SK-MEL-5 (cell line): ENCODE measurements at regions not wholly inside any gene's neighbourhood (a gene's known extent, or its start where the extent isn't known, plus 50 kb on each side); places are given as distances from the start of the nearest gene placed in this dataset.
"Not testable (repeated sequence)": the region's sequence is repeated elsewhere in the genome, so short reads cannot be mapped to it uniquely, and the experiment has no call there.

Experiments
- DNase-seq: peaks from one replicate; pipeline ENCODE4 v3.0.0-alpha.2; 2016; ENCODE audit warnings: low read depth, low spot score
- in situ Hi-C: cut with HindIII; loops from 2 replicates; pipeline ENCODE4 v1.10.0; 2016; ENCODE audit warnings: low sequenced_read_pairs, high pct_unique_total_duplicates, low pct_unique_long_range_greater_than_20kb

GRCh38 chr17:51347851-51348584, 87.7 kb downstream of the UTP18 start:
- in situ Hi-C loops: no loop called here
- DNase-seq: peak; percentile 52

- no peak for DNase-seq
- in situ Hi-C loops: no loop called here
These were observed 90.7 kb downstream of the UTP18 start for GRCh38 chr17:51351080-51351479.

GRCh38 chr17:51351890-51352289, 91.5 kb downstream of the UTP18 start:
- in situ Hi-C loops: no loop called here
- DNase-seq: no peak

- in situ Hi-C loops: no loop called here
- DNase-seq: peak; percentile 32
These were observed 92.5 kb downstream of the UTP18 start for GRCh38 chr17:51352798-51353197.

GRCh38 chr17:51353296-51353695, 93.0 kb downstream of the UTP18 start:
- in situ Hi-C loops: no loop called here
- DNase-seq: no peak

- DNase-seq: no peak
- in situ Hi-C loops: no loop called here
These were observed 94.6 kb downstream of the UTP18 start for GRCh38 chr17:51354936-51355335.

GRCh38 chr17:51355441-51356410, 95.4 kb downstream of the UTP18 start:
- in situ Hi-C loops: no loop called here

GRCh38 chr17:51359055-51359454, 98.7 kb downstream of the UTP18 start:
- in situ Hi-C loops: no loop called here
- no peak for DNase-seq

More at GRCh38 chr17:51355441-51356410, 95.4 kb downstream of the UTP18 start:
- DNase-seq: no peak

- in situ Hi-C loops: no loop called here
- no peak for DNase-seq
These were observed 102.7 kb downstream of the UTP18 start for GRCh38 chr17:51362811-51363585.

GRCh38 chr17:51365090-51365489, 104.7 kb downstream of the UTP18 start:
- in situ Hi-C loops: no loop called here
- no peak for DNase-seq

GRCh38 chr17:51366866-51367265, 106.5 kb downstream of the UTP18 start:
- in situ Hi-C loops: no loop called here
- DNase-seq: no peak

GRCh38 chr17:51367836-51368235, 107.5 kb downstream of the UTP18 start:
- DNase-seq, in situ Hi-C loops: not testable (repeated sequence)

- in situ Hi-C loops: no loop called here
- DNase-seq: peak; percentile 98
These were observed 111.4 kb downstream of the UTP18 start for GRCh38 chr17:51371732-51372151.

- DNase-seq: peak; percentile 98
- in situ Hi-C loops: no loop called here
These were observed 112.1 kb downstream of the UTP18 start for GRCh38 chr17:51372345-51373004.

- no peak for DNase-seq
- in situ Hi-C loops: no loop called here
These were observed 113.3 kb downstream of the UTP18 start for GRCh38 chr17:51373489-51374152.

- DNase-seq: no peak
- in situ Hi-C loops: no loop called here
These were observed 113.9 kb downstream of the UTP18 start for GRCh38 chr17:51374209-51374608.

GRCh38 chr17:51375771-51376170, 115.4 kb downstream of the UTP18 start:
- no peak for DNase-seq
- in situ Hi-C loops: no loop called here
